Limb (tissue), 2 donors: ENCODE measurements at regions not wholly inside any gene's neighbourhood (a gene's known extent, or its start where the extent isn't known, plus 50 kb on each side); places are given as distances from the start of the nearest gene placed in this dataset.

Experiments
- DNase-seq, 2 donors: peaks; one replicate each; pipeline ENCODE4 v3.0.0-alpha.2; 2016; ENCODE audit errors: extremely low spot score in 2 of 2

- no peak for DNase-seq
Measured at GRCh38 chr13:100855151-100855550, 180.6 kb upstream of the TMTC4 start.

DNA sequence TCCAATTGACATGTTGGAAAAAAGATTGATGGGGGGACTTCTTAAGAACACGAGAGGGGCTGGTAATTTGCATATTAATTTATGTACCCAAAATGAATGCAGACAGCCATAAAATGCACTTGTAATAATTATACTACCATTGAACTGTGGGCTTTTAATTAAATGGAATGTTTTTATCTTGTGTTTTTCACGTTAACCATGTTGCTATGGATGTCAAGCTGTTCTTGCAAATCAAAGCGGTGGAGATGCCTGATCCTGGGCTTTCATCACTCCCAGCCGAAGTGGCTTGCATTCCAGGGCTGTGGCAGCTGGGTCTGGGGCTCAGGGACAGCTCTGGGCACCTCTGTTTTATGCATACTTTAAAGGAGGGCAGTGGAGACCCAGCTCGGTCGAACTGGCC is 179.4 kb upstream of the TMTC4 start:
- DNase-seq, result no peak

DNA sequence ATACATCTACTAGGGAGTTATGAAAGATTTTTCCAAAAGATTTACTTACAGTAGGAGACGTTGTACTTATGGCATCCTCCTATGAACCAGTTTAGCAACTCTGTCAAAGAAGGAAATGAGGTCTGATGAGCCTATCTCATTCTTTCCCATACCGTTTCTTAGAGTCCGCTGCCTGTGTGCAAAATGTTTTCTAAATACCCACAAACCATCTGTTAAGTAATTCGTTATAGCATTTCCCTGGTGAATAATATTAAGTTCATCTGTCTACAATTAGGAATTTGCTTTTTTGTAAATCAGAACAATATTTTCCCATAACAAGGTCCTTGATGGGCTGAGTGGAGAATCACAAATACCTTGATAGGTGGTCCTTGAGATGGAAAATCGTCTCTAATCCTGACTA is 178.8 kb upstream of the TMTC4 start:
- no peak for DNase-seq

- DNase-seq, result no peak
Measured at GRCh38 chr13:100852146-100852545, 177.6 kb upstream of the TMTC4 start.

DNA sequence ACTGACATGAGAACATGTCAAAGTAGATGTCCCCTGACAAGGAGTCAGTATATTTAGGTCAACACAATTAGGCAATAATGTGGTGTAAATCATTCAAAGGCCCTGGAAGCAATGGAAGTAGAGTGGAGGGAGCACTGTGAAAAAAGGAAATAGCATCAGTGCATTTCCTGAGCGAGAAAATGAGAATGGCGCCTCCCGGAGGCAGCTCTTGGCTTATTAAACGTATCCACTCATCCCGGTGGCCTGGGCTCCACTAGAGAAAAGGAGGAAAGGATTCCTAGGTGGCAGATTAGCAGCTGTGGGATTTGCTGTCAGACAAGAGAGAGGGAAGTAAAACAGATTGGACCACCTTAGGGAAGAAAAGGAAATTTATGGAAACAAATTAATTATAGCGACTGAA is 173.7 kb upstream of the TMTC4 start:
- DNase-seq, result no peak

DNA sequence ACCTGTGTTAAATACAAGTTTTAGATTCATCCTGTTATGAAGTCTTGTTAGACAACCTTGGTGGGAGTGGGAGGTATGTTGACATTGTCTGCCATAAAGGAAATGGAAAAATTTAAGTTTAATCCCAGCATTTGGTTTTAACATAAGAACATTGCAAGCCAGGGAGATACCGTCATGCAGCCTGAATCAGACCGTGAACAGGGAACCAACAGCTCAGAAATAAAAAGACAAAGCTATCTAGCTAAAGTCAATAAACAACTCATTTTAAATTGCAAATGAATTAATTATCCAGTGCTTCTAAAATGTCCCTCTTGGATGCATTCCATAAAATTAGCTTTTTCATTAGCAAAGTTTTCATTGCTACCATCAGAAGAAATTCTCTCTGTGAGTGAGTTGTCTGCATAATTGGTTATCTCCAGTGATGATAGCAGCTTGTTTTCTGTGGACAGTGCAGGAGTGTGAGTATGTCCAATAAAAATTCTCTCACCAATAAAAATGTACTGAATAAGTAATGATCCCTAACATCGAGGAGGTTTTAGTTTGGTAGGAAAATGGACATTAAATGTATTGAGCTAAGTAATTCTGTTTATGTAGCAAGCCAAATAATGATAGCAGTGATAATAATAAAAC is 170.6 kb upstream of the TMTC4 start:
- DNase-seq, result no peak

- no peak for DNase-seq
Measured at GRCh38 chr13:100842136-100842535, 167.5 kb upstream of the TMTC4 start.

GRCh38 chr13:100838387-100838786 is 163.8 kb upstream of the TMTC4 start:
- DNase-seq, result no peak

- no peak for DNase-seq
Measured at GRCh38 chr13:100837631-100838030, 163.0 kb upstream of the TMTC4 start.

DNA sequence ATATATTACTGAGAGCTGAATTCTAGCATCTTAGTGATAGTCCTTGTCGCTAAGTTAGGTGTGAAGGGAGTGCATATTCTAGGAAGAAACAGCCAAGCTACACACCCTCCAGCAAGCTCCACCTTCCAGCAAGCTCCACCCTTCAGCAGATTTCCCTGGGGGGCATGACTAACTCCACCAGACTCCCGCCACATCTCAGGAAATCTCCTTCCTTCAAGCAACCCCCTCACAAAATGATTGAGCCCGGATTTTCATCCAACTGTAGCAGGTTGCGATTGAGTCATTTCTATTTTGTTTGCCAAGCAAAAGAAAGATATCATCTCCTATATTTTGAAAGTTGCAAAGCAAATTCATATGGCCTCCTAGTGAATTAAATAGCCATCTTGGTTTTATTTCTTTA is 162.1 kb upstream of the TMTC4 start:
- no peak for DNase-seq

GRCh38 chr13:100835695-100836094 is 161.1 kb upstream of the TMTC4 start:
- no peak for DNase-seq

DNA sequence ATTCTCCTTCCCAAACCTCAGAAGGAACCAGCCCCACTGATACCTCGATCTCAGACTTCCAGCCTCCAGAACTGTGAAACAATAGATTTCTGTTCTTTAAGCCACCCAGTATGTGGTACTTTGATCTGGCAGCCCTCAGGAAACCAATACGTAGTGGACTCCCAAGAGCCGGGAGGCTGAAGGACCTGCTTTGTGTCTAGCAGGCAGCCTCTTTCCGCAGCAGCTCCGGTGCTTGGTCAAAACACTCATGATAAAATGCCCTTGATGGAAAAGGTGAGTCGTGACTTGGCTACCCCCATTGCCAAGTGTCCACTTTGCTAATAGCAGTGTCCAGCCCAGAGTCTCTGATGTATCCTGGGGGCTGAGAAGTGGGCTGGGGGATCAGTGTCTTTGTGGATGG is 158.8 kb upstream of the TMTC4 start:
- no peak for DNase-seq

GRCh38 chr13:100828226-100828625 is 153.6 kb upstream of the TMTC4 start:
- DNase-seq, result no peak

- no peak for DNase-seq
Measured at GRCh38 chr13:100827489-100828176, 153.0 kb upstream of the TMTC4 start.

- no peak for DNase-seq
Measured at GRCh38 chr13:100826441-100826840, 151.8 kb upstream of the TMTC4 start.

GRCh38 chr13:100825557-100825956 is 151.0 kb upstream of the TMTC4 start:
- no peak for DNase-seq

DNA sequence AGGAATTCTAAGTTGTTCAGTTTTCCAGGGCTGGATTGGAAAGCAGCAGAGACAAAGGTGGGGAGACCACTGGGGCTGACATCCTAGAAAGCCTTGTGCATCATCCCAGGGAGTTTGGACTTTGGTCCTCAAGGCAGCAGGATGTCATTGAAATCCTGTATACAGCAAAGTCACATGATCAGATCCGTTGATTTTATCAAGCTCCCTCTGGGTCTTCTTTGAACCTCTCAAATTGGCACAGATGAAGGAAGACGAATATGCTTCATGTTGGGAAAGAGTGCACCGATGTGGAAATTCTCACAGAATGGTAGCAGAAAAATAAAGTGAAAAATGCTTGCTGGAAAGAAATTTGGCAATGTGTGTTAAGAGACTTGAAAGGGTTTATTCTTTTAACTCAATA is 149.8 kb upstream of the TMTC4 start:
- no peak for DNase-seq

DNA sequence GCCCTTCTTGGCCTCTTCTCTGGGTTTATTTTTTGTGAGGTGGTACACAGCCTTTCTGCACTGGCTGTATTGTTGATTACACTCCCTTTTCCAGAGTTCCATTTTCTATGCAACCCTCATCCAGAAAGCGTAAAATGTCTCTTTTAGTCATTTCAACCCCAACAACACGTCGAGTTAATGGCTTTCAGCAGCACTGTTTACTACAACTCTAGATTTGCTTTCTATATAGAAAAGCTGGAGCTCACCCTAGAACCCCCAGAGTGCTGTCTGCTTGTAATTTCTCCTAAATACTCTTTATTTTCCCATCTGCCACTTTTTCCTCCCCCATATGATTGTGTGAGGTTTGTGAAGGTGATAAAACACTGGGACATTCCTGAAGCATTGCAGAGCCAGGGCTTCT is 148.9 kb upstream of the TMTC4 start:
- no peak for DNase-seq

- DNase-seq, result no peak
Measured at GRCh38 chr13:100822871-100823443, 148.4 kb upstream of the TMTC4 start.

- peak in 1 of 2 donors; percentile 43 for DNase-seq
Measured at GRCh38 chr13:100818711-100819110, 144.1 kb upstream of the TMTC4 start.

DNA sequence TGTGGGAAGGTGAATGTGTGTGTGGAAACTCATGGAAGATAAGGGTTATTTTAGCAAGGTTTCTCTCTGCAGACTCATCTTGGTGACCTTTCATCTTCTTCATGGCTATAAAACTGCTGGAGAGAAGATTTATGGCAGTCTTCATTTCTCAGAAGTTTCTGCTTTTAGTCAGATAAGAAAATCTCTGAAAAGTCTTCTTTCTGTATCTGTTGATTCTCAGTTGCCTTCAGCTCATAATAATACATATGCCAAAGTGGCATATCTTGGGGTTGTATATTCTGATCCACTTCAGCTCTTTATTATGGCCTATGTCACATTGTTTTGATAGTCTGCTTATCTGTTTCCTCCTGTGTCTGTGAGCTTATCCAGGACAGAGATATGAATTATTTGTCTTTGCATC is 143.3 kb upstream of the TMTC4 start:
- no peak for DNase-seq

- DNase-seq, result no peak
Measured at GRCh38 chr13:100815476-100816046, 141.0 kb upstream of the TMTC4 start.
